Gastroesophageal sphincter (tissue), 2 donors: ENCODE measurements at regions not wholly inside any gene's neighbourhood (a gene's known extent, or its start where the extent isn't known, plus 50 kb on each side); places are given as distances from the start of the nearest gene placed in this dataset.

Experiments
- EP300 ChIP-seq: sonication (generic); formaldehyde crosslinking; IDR thresholded peaks from one replicate; pipeline ENCODE4 v1.6.1; 2017; ENCODE audit warnings: antibody characterized with exemption, mild to moderate bottlenecking
- POLR2A ChIP-seq, 2 donors: fragments of 450-650 bp; IDR thresholded peaks; one replicate each; pipeline ENCODE4 v1.6.1; 2017; ENCODE audit warnings: antibody characterized with exemption in 2 of 2, mild to moderate bottlenecking in 2 of 2, moderate library complexity in 1 of 2
- POLR2AphosphoS5 ChIP-seq: sonication (generic); formaldehyde crosslinking; IDR thresholded peaks from one replicate; pipeline ENCODE4 v1.6.1; 2017; ENCODE audit warnings: antibody characterized with exemption

- TF ChIP-seq POLR2AphosphoS5 (no peak), POLR2A (IDR thresholded peaks at IDR 0.05) (no peak), EP300 (no peak)
Observed at GRCh38 chr16:85338638-85338982, 226.3 kb upstream of the CIBAR2 start.
